GM18951 (cell line): ENCODE measurements at regions not wholly inside any gene's neighbourhood (a gene's known extent, or its start where the extent isn't known, plus 50 kb on each side); places are given as distances from the start of the nearest gene placed in this dataset.

Source experiments
- POLR2A ChIP-seq: IDR thresholded peaks from 4 replicates; pipeline ENCODE4 v1.6.1; 2011; ENCODE audit warnings: mild to moderate bottlenecking; ENCODE audit not compliant: insufficient read length, insufficient read depth; ENCODE audit errors: extremely low read depth
- in situ Hi-C: fragments of 300-500 bp; cut with MboI; formaldehyde crosslinking; loops from one replicate; pipeline ENCODE4 v1.12.0; 2022; ENCODE audit warnings: low sequenced_read_pairs, mixed read lengths, inconsistent platforms; ENCODE audit not compliant: unreplicated experiment

DNA sequence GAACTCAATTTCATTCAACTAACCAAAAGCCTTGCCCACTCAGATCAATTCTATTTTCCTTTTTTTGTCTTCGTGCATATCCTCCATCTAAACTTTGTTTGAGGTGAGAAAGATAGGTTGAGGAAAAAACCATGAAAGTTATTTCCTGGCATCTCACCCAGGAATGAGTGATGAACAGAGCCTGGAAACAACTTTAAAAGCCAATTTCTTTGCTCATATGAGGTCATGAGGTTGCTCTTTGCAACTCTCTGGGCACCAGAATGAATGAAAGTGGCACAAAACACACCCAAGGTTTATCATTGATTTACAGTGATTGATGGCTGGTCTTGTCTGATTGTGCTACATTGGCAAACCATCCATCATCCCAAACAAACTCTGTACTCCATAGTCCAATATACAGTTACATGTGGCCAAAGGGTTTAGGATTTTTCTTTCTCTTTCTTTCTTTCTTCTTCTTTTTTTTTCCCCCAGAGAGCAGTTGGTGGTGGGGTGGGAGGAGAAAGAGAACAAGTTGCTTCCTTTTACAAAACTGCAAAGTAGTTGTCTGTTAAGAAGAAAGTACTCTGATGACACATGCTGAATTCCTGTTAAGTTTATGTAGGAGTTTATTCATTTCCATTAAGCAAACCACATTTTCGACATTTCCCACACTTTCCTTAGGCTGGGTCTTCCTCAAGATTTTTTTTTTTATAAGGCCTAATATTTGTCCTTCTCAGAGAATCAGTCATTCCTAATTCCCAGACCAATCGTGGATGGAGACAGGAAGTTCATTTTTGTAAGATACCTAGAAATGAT, 575.9 kb upstream of the ZEB2 start:
- in situ Hi-C loops = no loop called here
- TF ChIP-seq POLR2A = no peak

DNA sequence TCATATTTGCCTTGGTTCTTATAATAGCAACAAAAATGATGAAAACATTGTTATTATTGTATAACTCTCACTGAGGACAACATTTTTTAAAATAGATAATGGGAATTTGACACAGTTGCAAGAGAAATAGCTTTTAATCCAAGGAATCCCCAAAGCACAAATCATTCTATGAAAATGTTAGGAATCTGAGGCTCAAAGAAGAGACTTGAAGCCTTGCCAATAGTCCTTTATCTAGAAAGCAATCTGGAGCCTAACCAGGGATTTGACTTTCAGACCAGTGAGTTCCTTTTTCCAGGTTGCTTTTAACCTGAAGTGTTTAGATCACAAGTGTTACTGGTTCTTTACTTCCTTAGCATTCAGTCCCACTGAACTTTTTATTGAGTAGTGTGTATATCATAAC, 574.5 kb upstream of the ZEB2 start:
- in situ Hi-C loops = no loop called here
- no peak for TF ChIP-seq POLR2A

DNA sequence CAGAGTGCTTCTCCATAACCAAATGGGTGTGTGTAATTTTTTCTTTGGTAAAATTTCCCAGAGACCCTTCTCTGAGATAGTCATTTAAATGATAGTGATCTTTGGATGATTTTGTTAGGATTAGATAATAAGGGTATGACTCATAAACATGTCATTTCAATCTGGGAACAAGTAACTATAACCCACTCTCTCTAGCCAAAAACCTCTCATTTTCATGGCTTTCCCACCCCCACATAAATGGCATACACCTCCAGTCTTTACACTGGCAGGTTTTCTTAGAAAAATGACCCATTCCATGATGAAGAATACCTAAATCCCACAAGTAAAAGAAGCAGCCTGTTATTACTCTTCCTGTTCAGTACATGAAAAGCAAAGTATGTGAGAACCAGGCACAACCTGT, 572.0 kb upstream of the ZEB2 start:
- TF ChIP-seq POLR2A = no peak
- in situ Hi-C loops = no loop called here

DNA sequence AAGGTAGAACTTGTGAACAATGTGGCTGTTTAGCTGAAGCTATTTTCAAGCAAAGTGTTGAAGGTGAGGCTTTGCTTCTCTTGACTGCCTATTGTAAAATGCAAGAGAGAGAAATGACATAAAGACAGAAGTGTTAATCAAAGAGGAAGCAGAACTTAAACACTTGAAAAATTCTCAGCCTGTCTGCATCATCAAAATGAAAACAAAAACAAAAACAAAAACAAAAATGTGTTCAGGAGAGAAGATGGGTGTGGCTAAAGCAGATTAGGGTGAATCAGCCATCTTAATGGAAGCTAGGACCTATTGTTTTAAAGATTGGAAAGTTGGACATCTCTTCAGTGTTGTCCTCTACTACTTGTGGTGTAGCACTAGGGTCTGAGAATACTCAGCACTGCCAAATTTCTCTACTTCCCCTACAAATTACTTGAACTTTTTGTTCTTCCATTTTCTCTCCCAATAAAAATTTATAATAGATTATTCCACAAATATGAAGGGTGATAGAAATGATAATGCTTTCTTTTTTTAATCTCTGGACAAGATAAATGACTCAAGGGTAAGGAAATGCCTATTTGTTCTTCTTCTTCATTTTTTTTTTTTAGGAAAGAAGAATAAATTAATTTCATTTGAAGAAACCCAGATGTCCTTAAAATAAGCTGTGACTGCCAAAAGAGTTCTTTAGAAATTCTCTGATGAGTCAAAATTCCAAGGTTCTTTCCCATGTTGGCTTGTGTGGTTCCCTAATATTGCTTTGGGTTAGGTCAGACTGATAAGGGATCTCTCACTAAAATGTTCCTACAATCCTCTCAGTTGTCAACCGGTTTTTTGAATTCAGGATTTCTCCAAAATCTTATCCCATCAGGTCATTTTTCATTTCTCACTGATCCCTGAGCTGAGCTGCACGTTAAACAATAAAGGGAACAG, 571.2 kb upstream of the ZEB2 start:
- in situ Hi-C loops = no loop called here
- TF ChIP-seq POLR2A = no peak

DNA sequence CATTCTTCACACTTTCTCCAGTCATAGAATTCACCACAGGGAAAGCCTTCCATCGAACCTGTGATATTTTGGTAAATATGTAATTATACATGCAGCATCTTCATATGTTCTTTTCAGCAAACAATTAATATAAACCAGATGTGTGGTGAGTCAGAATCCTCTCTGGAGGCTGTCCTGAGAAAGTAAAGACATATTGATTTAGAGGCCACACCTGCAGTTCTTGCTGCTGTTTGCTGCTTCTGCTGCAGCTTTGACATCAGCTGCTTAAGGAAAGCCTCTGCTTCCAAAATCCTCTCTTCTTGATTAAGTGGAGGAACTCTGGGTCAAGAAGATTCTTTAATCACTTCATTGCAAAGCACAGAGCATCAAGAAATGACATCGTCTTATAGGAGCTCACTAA, 568.8 kb upstream of the ZEB2 start:
- in situ Hi-C loops = no loop called here
- TF ChIP-seq POLR2A = no peak

DNA sequence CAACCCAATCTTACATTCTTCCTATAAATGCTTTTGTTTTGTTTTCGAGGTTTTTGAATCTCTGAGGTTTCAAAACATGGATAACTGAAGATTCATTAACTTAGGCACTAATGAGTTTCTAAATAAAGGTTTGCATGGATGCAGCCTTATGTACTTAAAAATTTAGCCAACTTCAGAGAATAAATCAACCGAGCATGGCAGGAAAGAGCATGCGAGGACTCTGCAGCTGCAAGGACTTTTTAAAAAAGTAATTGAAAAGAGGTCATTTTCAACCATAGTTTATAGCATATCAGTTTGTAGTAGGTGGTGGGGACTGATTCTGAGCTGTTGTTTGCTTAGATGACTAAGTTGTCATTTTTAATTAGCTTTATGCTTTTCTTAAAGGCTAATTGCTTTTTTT, 567.0 kb upstream of the ZEB2 start:
- in situ Hi-C loops = no loop called here
- no peak for TF ChIP-seq POLR2A

DNA sequence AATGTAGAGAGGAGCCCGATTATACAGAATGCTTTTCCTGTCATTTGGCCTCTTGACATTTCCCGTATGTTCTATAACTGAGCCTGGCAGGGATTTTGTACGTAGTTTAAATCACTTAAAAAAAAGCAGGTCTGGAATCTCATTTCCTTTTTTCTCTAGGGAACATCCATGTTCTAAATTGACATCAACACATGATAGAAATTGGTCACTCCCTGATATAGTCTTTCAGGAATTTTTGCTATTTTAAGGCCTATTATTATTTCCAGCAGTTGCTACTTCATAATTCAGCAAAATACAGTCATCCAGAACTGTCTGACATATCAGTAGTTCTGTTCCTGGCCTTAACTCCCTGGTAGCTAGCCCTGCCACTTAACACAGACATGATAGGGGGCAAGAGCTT, 565.7 kb upstream of the ZEB2 start:
- TF ChIP-seq POLR2A = no peak
- in situ Hi-C loops = no loop called here

DNA sequence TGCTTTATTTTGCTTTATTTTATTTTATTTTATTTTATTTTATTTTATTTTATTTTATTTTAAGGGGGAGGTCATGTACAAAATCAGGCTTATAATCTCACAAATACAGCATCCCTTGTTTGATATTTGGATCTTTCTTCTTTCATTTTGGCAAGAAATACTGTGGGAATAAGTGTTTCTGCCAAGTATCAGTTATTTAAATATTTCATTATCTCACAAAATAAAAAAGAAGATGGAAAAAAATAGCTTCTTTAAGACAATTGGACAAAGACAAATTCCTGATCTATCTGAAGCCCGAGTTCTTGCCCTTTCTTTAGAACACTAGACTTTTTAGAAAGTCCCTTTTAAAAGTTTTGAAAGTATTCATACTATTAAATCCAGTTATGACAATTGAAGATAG, 560.5 kb upstream of the ZEB2 start:
- in situ Hi-C loops = no loop called here
- TF ChIP-seq POLR2A = no peak

DNA sequence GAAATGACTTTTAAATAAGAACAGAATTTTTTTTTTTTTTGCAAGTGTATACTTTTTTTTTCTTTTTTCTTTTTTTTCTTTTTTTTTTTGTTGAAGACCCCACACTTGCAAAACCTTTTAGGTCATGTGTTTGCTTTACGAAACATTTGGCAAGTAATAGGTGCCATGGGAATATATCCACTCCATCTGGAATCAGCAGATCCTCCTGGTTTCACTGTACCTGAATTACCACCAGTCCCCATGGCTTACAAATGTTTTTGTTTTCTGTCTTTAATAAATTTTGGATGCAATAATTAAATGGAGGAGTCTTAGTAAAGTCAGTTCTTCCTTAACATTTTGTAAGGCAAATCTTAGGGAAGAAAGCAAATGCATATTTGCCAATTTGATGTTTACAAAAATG, 559.7 kb upstream of the ZEB2 start:
- in situ Hi-C loops = no loop called here
- no peak for TF ChIP-seq POLR2A

DNA sequence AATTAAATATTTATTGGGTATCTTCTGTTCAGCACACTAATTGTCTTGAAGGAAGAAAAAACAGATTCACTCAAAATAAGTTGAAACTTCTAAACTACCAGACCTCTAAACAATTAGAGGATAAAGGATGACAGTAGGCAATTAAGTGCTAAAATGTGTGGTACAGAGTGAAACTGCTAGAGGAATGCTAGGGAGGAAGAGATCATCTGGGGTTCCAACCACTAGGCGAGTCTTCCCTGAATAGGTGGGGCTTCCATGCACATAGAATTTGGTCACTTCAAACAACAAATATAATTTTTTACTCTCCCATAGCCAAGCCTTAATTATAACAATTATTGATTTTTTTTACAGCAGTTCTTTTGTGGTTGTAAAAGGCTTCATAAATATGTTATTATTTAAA, 559.0 kb upstream of the ZEB2 start:
- no peak for TF ChIP-seq POLR2A
- in situ Hi-C loops = no loop called here

DNA sequence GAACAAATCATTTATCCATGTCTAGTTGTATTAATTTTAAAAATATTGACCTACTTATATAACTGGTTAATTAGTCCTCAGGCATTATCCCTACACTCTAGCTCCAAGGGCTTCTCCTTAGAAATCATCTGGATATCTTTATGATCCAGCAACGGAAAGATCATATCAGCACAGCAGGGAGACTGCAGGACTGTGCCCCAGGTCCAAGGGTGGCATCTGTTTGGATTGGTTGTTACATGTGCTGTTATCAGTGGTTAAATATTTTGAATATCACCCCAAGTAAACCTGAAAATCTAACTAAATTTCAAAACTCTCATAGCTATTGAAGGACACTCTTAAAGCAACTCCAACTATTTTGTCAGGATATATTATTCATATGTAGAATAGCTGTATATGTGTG, 556.2 kb upstream of the ZEB2 start:
- in situ Hi-C loops = no loop called here
- no peak for TF ChIP-seq POLR2A

DNA sequence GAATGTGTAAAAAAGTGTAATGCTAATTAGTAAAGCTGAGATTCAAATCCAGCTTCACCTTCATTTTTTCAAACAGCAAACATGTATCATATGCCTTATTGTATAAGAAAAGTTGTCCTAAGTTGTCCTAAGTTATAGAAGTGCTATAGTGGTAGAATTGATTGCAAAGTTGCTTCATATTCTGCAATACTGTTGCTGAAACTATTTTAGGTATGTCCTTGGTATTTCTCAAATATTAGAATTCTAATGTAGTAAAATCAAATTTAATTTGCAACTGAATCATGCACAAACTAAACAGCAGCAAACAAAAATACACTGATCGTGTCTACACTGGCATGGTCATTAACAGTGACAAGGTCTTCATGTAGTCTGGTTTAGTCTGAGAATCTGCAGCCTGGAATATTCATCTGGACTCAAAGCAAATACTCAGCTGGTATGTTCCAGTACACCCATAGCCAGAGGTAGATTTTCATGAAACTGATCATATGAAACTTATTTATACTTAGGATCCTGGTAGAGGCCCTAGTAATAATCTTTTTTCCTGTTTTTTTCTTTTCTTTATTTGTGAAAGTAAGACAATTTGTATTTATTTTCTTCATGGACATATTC, 555.6 kb upstream of the ZEB2 start:
- in situ Hi-C loops = no loop called here
- TF ChIP-seq POLR2A = no peak

DNA sequence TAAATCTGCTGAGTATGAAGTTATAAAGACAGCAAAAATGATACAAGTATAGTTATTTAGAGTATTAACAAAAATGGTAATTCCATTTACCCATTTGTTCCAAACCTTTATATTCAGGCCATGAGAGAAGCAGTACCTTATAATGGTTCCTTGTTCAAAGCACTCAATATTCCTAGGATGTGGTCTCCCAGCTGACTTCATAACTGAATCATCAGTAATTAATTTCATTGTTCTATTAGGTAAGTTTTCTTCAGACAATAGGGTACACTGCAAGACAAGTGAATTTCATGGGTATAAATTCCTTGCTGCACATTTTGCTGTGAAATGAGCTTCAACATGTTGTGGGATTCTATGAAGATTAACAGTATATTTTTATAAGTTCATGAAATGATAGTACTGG, 550.8 kb upstream of the ZEB2 start:
- in situ Hi-C loops = no loop called here
- no peak for TF ChIP-seq POLR2A

DNA sequence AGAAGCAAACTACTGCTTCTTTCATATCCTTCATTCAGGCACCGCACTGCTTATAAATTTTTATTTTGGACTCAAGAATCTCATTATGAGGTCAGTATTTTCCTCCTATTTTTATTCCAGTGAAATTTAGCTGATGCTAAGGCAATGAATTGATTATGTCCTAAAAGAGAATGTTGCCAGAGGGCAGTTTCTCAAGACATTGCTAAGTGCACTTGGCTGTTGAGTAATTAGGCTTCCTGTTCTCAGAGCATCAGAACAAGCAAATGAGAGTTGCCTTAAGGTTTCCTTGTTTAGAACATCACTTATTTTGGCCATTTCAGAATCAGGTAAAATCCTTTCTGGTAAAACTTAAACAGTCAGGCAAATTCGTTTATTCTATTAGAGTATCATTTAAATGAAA, 548.6 kb upstream of the ZEB2 start:
- no peak for TF ChIP-seq POLR2A
- in situ Hi-C loops = no loop called here

DNA sequence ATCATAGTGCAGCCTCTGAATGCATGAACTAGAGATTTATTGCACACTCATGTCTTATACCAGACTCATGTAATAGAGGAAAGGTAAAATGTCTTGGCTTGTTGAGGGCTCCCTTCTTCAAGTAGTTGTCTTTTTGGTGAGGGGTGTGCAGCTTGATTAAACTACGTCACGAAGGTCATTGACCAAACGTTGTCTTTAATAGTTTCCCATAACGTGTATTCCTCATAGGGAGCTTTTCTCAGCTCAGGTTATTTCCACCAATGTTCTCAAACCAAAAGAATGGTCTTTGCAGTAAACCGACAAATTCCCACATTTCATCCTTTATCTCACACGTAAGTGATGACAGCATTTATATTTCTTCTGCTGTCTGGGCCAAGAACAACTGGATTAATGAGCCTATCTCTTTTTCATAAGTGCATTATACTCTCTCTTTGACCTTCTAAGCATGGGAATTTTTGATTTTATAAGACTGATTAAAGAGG, 547.7 kb upstream of the ZEB2 start:
- no peak for TF ChIP-seq POLR2A
- in situ Hi-C loops = no loop called here
